K562 (cell line): ENCODE measurements at regions not wholly inside any gene's neighbourhood (a gene's known extent, or its start where the extent isn't known, plus 50 kb on each side); places are given as distances from the start of the nearest gene placed in this dataset.

ENCODE experiments used
- ATAC-seq: fragments of 200-7000 bp; cut with Tn5 transposase; 3 replicates; pipeline ENCODE4 v1.9.1; 2020; ENCODE audit warnings: moderate library complexity
- BruUV-seq: library from RNA; stranded (reverse); fragments of 400-500 nt; replicated peaks from 2 replicates; lab custom pipeline; 2021; lab: Mats Ljungman, UMichigan
- CTCF ChIA-PET: fragments of 300-600 bp; formaldehyde crosslinking; extraction: SDS; loops from one replicate; lab custom pipeline; 2021; ENCODE audit warnings: low intra/inter-chr PET ratio; lab: Yijun Ruan, JAX
- POLR2A ChIA-PET: fragments of 300-600, 350-650 bp; sonication (Branson Sonifier 250); formaldehyde crosslinking; extraction: SDS; loops from one replicate; lab custom pipeline; 2021; ENCODE audit warnings: antibody characterized with exemption, inconsistent platforms; lab: Yijun Ruan, JAX
- DNase-seq, 4 experiments: peaks; one replicate each; pipeline versions ENCODE4 v3.0.0 to v3.0.0-alpha.2; 2011 to 2018; ENCODE audit warnings: low spot score in 3 of 4, mixed read lengths in 3 of 4; ENCODE audit errors: extremely low read depth in 1 of 4
- FAIRE-seq: peaks from 2 replicates; lab custom pipeline; 2011; peaks lifted over from hg19 to GRCh38; lab: Jason Lieb, UNC
- H2AFZ ChIP-seq: 2 replicates; pipeline ENCODE4 v1.6.0; 2011; ENCODE audit warnings: low read depth, low read length, control low read depth, inconsistent platforms
- H3K27ac ChIP-seq: fragments of 200-600 bp; 3 replicates; pipeline ENCODE4 v1.8.0; 2011; ENCODE audit warnings: low read depth, mild to moderate bottlenecking, control low read depth, inconsistent platforms, low read length, moderate library complexity, mixed read lengths; ENCODE audit errors: extremely low read depth
- H3K27me3 ChIP-seq, 2 experiments: fragments of 300-600 bp in 1 of 2; 2 replicates in 1 of 2; 3 replicates in 1 of 2; pipeline versions ENCODE4 v1.6.0 to v1.8.0; 2011; ENCODE audit warnings: inconsistent platforms in 2 of 2, low read length in 2 of 2, mild to moderate bottlenecking in 1 of 2, mixed read lengths in 1 of 2, moderate library complexity in 1 of 2; ENCODE audit not compliant: control insufficient read depth in 2 of 2, insufficient read depth in 2 of 2
- H3K36me3 ChIP-seq: fragments of 300-600 bp; 3 replicates; pipeline ENCODE4 v1.8.0; 2011; ENCODE audit warnings: mild to moderate bottlenecking, low read length, inconsistent platforms; ENCODE audit not compliant: control insufficient read depth, insufficient read depth
- H3K4me1 ChIP-seq, 2 experiments: fragments of 200-600 bp in 1 of 2; replicated peaks in 1 of 2; 2 replicates in 1 of 2; 3 replicates in 1 of 2; pipeline versions ENCODE4 v1.5.1 to v1.8.0; 2011; ENCODE audit warnings: inconsistent platforms in 2 of 2, low read length in 2 of 2, mild to moderate bottlenecking in 1 of 2, mixed read lengths in 1 of 2, moderate library complexity in 1 of 2; ENCODE audit not compliant: control insufficient read depth in 2 of 2, insufficient read depth in 2 of 2
- H3K4me2 ChIP-seq: 2 replicates; pipeline ENCODE4 v1.6.1; 2011; ENCODE audit warnings: low read length, control low read depth, inconsistent platforms, mixed read lengths; ENCODE audit not compliant: insufficient read depth
- H3K4me3 ChIP-seq: fragments of 200-600 bp; sonication (generic), shearing (Covaris generic); 2 replicates; pipeline ENCODE4 v1.5.1; 2016; ENCODE audit warnings: control low read depth, inconsistent platforms
- H3K79me2 ChIP-seq: fragments of 200-600 bp; 3 replicates; pipeline ENCODE4 v1.8.0; 2011; ENCODE audit warnings: low read length, inconsistent platforms; ENCODE audit not compliant: control insufficient read depth, insufficient read depth
- H3K9ac ChIP-seq, 2 experiments: 2 replicates each; pipeline versions ENCODE4 v1.6.0 to v1.6.1; 2011; ENCODE audit warnings: low read depth in 2 of 2, low read length in 2 of 2, control low read depth in 1 of 2, inconsistent platforms in 1 of 2, mild to moderate bottlenecking in 1 of 2, mixed read lengths in 1 of 2; ENCODE audit not compliant: insufficient read depth in 1 of 2
- H3K9me1 ChIP-seq: one replicate; pipeline ENCODE4 v1.6.0; 2011; ENCODE audit warnings: inconsistent platforms, mild to moderate bottlenecking, low read length, moderate library complexity; ENCODE audit not compliant: control insufficient read depth, insufficient read depth
- H3K9me3 ChIP-seq: replicated peaks from 2 replicates; pipeline ENCODE4 v1.5.1; 2011; ENCODE audit warnings: low read depth, low read length, inconsistent platforms; ENCODE audit not compliant: control insufficient read depth, insufficient read depth
- H4K20me1 ChIP-seq: replicated peaks from 2 replicates; pipeline ENCODE4 v1.6.1; 2011; ENCODE audit warnings: low read length, inconsistent platforms, mixed read lengths; ENCODE audit not compliant: control insufficient read depth, insufficient read depth
- EP300 ChIP-seq: IDR thresholded peaks from 2 replicates; pipeline ENCODE4 v1.6.1; 2012; ENCODE audit warnings: low read length, improper control_type of control experiment
- FOXM1 ChIP-seq, 2 experiments: fragments of 450-650 bp in 1 of 2; sonication (generic) in 1 of 2; formaldehyde crosslinking in 1 of 2; IDR thresholded peaks; 2 replicates each; pipeline versions ENCODE4 v1.6.1 to v1.9.0; 2017 to 2022; ENCODE audit warnings: low read depth in 2 of 2, mild to moderate bottlenecking in 2 of 2, missing genetic modification reagents in 1 of 2, moderate library complexity in 1 of 2
- GTF2A2 ChIP-seq: IDR thresholded peaks from 2 replicates; pipeline ENCODE4 v1.6.1; 2016; ENCODE audit warnings: mild to moderate bottlenecking, missing genetic modification characterization, missing compliant biosample characterization
- HMG20A ChIP-seq: fragments of 450-650 bp; formaldehyde crosslinking; conservative IDR thresholded peaks from 2 replicates; pipeline ENCODE4 v1.4.0; 2020; ENCODE audit warnings: mild to moderate bottlenecking, mixed read lengths
- ZC3H11A ChIP-seq: IDR thresholded peaks from 2 replicates; pipeline ENCODE4 v1.6.1; 2012; ENCODE audit warnings: low read depth, low read length, improper control_type of control experiment
- ZNF274 ChIP-seq: IDR thresholded peaks from 2 replicates; pipeline ENCODE4 v1.6.1; 2011; ENCODE audit warnings: low read depth, mild to moderate bottlenecking, low read length, moderate library complexity, borderline replicate concordance
- WGBS: fragments of 100-300 bp; shearing (Covaris generic); methylation state at CpG from one replicate; pipeline ENCODE4 v1.1.6; 2016; ENCODE audit warnings: low coverage, mixed read lengths; ENCODE audit not compliant: insufficient coverage; ENCODE audit errors: missing lambda C conversion rate; 5-methylcytosine and 5-hydroxymethylcytosine counted together
- in situ Hi-C: fragments of 300-500 bp; cut with MboI; formaldehyde crosslinking; loops from 4 replicates; pipeline ENCODE4 v1.15.0; 2018; ENCODE audit warnings: inconsistent platforms, mixed read lengths
- intact Hi-C: fragments of 100-400 bp; cut with micrococcal nuclease; formaldehyde crosslinking; loops from 2 replicates; pipeline ENCODE4 v1.14.2; 2022
- TF ChIP-seq, protein P1 (sequence below): fragments of 250-450 bp; sonication (Bioruptor Pico); IDR thresholded peaks from 2 replicates; pipeline ENCODE4 v1.5.1; 2021; ENCODE audit warnings: mild to moderate bottlenecking
- TF ChIP-seq, protein P2 (sequence below): fragments of 450-650 bp; formaldehyde crosslinking; IDR thresholded peaks from 2 replicates; pipeline ENCODE4 v1.4.0; 2022; ENCODE audit warnings: missing genetic modification characterization
- TF ChIP-seq, protein P3 (sequence below): fragments of 150-350 bp; conservative IDR thresholded peaks from 2 replicates; pipeline ENCODE4 v1.6.1; 2014; ENCODE audit warnings: low read length

DNA sequence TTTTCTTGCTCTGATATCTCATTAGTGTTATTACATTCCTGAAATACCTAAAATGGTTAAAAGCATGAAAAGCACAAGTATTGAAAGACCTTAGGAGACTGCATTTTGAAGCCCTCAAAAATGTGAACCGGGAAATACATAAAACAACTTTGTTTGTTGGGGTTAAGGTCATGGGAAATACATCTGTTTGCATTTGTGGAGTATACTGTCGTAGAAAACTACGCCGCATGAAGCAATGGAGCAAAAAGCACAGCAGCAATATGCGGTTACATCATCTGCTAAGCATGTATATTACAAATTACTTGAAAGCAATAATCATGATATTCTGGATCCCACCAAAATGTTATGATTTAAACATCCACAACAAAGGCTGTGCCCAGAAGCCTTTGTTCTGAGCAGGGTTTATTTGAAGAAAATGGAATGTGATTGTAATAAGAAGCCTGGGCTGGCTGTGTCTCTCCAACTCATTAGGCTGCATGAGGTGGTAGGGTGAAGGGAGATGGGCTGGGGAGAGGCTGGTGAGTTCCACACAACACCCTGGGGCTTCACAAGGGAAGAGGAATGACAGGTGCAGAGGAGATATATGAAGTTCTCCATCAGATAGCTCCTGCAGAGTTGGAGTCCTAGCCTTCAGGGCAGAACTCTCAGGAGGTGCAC is 64.7 kb upstream of the LIN7C start (continued):
- TF ChIP-seq, protein P1, sequence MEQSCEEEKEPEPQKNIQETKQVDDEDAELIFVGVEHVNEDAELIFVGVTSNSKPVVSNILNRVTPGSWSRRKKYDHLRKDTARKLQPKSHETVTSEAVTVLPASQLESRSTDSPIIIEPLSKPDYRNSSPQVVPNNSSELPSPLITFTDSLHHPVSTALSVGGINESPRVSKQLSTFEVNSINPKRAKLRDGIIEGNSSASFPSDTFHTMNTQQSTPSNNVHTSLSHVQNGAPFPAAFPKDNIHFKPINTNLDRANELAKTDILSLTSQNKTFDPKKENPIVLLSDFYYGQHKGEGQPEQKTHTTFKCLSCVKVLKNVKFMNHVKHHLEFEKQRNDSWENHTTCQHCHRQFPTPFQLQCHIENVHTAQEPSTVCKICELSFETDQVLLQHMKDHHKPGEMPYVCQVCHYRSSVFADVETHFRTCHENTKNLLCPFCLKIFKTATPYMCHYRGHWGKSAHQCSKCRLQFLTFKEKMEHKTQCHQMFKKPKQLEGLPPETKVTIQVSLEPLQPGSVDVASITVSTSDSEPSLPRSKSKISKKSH (CRISPR knock-in tag), result no peak
- TF ChIP-seq, protein P2, sequence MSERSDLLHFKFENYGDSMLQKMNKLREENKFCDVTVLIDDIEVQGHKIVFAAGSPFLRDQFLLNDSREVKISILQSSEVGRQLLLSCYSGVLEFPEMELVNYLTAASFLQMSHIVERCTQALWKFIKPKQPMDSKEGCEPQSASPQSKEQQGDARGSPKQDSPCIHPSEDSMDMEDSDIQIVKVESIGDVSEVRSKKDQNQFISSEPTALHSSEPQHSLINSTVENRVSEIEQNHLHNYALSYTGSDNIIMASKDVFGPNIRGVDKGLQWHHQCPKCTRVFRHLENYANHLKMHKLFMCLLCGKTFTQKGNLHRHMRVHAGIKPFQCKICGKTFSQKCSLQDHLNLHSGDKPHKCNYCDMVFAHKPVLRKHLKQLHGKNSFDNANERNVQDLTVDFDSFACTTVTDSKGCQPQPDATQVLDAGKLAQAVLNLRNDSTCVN (CRISPR knock-in tag), result no peak
- TF ChIP-seq ZNF274, result no peak
- TF ChIP-seq, all 486 proteins: peak for 0

DNA sequence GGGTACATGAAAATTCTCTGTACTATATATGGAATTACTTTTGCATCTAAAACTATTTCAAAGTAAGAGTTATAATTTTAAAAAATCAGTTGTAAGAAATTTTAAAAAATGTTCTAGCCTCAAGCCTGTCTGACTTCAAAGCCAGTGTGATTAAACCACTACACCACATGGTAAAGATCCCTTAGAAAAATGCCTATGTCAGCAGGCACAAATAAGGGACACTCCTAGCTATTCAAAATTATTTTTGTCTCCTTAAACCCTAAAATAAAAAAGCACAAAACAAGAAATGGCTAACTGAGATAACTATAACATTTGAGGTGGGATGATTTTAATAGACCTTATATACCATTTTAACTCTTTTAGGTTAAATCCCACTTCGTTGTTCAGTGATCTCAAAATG is 64.0 kb upstream of the LIN7C start:
- CTCF ChIA-PET, result no interaction called here
- Histone ChIP-seq H3K27me3 (no peaks in the 10 kb centered on the region), H3K9ac (no peak overlapping the region), H3K36me3 (no peaks in the 10 kb centered on the region), H3K4me3 (no peak overlapping the region), H3K9me3 (no peaks in the 10 kb centered on the region)
- POLR2A ChIA-PET, result no interaction called here
- no TSS peak for BruUV-seq
- TF ChIP-seq EP300 (no peak), FOXM1 (IDR thresholded peaks at IDR 0.05; ENCODE audit: low read depth) (no peak), FOXM1 (CRISPR knock-in tag; IDR thresholded peaks at IDR 0.05; ENCODE audit: low read depth) (no peak), ZC3H11A (no peak), HMG20A (CRISPR knock-in tag) (no peak), GTF2A2 (no peak)
- TF ChIP-seq, protein P3, sequence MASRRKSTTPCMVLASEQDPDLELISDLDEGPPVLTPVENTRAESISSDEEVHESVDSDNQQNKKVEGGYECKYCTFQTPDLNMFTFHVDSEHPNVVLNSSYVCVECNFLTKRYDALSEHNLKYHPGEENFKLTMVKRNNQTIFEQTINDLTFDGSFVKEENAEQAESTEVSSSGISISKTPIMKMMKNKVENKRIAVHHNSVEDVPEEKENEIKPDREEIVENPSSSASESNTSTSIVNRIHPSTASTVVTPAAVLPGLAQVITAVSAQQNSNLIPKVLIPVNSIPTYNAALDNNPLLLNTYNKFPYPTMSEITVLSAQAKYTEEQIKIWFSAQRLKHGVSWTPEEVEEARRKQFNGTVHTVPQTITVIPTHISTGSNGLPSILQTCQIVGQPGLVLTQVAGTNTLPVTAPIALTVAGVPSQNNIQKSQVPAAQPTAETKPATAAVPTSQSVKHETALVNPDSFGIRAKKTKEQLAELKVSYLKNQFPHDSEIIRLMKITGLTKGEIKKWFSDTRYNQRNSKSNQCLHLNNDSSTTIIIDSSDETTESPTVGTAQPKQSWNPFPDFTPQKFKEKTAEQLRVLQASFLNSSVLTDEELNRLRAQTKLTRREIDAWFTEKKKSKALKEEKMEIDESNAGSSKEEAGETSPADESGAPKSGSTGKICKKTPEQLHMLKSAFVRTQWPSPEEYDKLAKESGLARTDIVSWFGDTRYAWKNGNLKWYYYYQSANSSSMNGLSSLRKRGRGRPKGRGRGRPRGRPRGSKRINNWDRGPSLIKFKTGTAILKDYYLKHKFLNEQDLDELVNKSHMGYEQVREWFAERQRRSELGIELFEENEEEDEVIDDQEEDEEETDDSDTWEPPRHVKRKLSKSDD, result no peak
- TF ChIP-seq, all 486 proteins: peak for 0
- Histone ChIP-seq H3K27ac (no peak overlapping the region), H4K20me1 (no peaks in the 10 kb centered on the region), H3K9me1 (no peaks in the 10 kb centered on the region), H2AFZ (no peak overlapping the region), H3K4me1 (no peaks in the 10 kb centered on the region), H3K4me2 (no peak overlapping the region), H3K79me2 (no peaks in the 10 kb centered on the region)
- in situ Hi-C loops (no loop called here), intact Hi-C loops (no loop called here)
- FAIRE-seq (no peak), DNase-seq (no peak), ATAC-seq (no peak)
- 0% methylated on average over 1 of the region's 1 CpG for WGBS
